ENCODE measurements at regions not wholly inside any gene's neighbourhood (a gene's known extent, or its start where the extent isn't known, plus 50 kb on each side); places are given as distances from the start of the nearest gene placed in this dataset.

GRCh38 chr10:121268863-121269432 lies 329.3 kb downstream of the FGFR2 start:
- Histone ChIP-seq H3K27ac (no peak overlapping the region), H3K9me3 (ENCODE audit: low read depth) (no peaks in the 10 kb centered on the region), H3K4me3 (no peak overlapping the region), H3K27me3 (no peaks in the 10 kb centered on the region), H2AFZ (no peak overlapping the region), H3K79me2 (no peaks in the 10 kb centered on the region), H3K36me3 (replicated peaks; ENCODE audit: insufficient read depth, low read depth) (no peaks in the 10 kb centered on the region), H3K4me2 (no peak overlapping the region), H3K9me2 (replicated peaks; ENCODE audit: insufficient read depth) (no peaks in the 10 kb centered on the region), H4K20me1 (ENCODE audit: insufficient read depth, poor library complexity, severe bottlenecking) (no peaks in the 10 kb centered on the region), H3K4me1 (ENCODE audit: insufficient read depth) (peaks cover 25% of the 10 kb centered on the region)
- no peak for DNase-seq (ENCODE audit: low spot score)
- TF ChIP-seq EZH2phosphoT487 (IDR thresholded peaks at IDR 0.05; ENCODE audit: low read depth, severe bottlenecking, unreplicated experiment) (no peak), CTCF (IDR thresholded peaks at IDR 0.05; ENCODE audit: poor library complexity) (no peak), EZH2 (IDR thresholded peaks at IDR 0.05; ENCODE audit: borderline replicate concordance) (no peak)
- WGBS (ENCODE audit: low lambda C conversion rate, missing lambda C conversion rate), result 92% methylated on average over 4 of the region's 4 CpGs

- H3K4me3 ChIP-seq, result no peak overlapping the region
- no peaks in the 10 kb centered on the region for H4K20me1 ChIP-seq (ENCODE audit: insufficient read depth, poor library complexity, severe bottlenecking)
- no peak for DNase-seq (ENCODE audit: low spot score)
- TF ChIP-seq EZH2 (IDR thresholded peaks at IDR 0.05; ENCODE audit: borderline replicate concordance) (no peak), EZH2phosphoT487 (IDR thresholded peaks at IDR 0.05; ENCODE audit: low read depth, severe bottlenecking, unreplicated experiment) (no peak), CTCF (IDR thresholded peaks at IDR 0.05; ENCODE audit: poor library complexity) (no peak)
- no peaks in the 10 kb centered on the region for H3K27me3 ChIP-seq
- no peak overlapping the region for H3K27ac ChIP-seq
- 99% methylated on average over 7 of the region's 7 CpGs for WGBS (ENCODE audit: low lambda C conversion rate, missing lambda C conversion rate)
- H3K4me2 ChIP-seq, result no peak overlapping the region
- H3K79me2 ChIP-seq, result no peaks in the 10 kb centered on the region
- no peak overlapping the region for H2AFZ ChIP-seq
- H3K36me3 ChIP-seq (replicated peaks; ENCODE audit: insufficient read depth, low read depth), result no peaks in the 10 kb centered on the region
- H3K9me3 ChIP-seq (ENCODE audit: low read depth), result no peaks in the 10 kb centered on the region
- H3K4me1 ChIP-seq (ENCODE audit: insufficient read depth), result peaks cover 13% of the 10 kb centered on the region
- no peaks in the 10 kb centered on the region for H3K9me2 ChIP-seq (replicated peaks; ENCODE audit: insufficient read depth)
Observed at GRCh38 chr10:121270906-121271305, 327.3 kb downstream of the FGFR2 start.

- 97% methylated on average over 7 of the region's 7 CpGs for WGBS (ENCODE audit: low lambda C conversion rate, missing lambda C conversion rate)
Observed at GRCh38 chr10:121276046-121276445, 322.2 kb downstream of the FGFR2 start.

More at GRCh38 chr10:121276046-121276445, 322.2 kb downstream of the FGFR2 start:
- no peaks in the 10 kb centered on the region for H3K9me2 ChIP-seq (replicated peaks; ENCODE audit: insufficient read depth)
- H3K27ac ChIP-seq, result no peak overlapping the region
- H3K27me3 ChIP-seq, result no peaks in the 10 kb centered on the region
- DNase-seq (ENCODE audit: low spot score), result no peak
- H3K36me3 ChIP-seq (replicated peaks; ENCODE audit: insufficient read depth, low read depth), result no peaks in the 10 kb centered on the region
- H3K79me2 ChIP-seq, result no peaks in the 10 kb centered on the region
- H3K4me2 ChIP-seq, result no peak overlapping the region
- H3K4me3 ChIP-seq, result no peak overlapping the region
- H2AFZ ChIP-seq, result no peak overlapping the region
- H4K20me1 ChIP-seq (ENCODE audit: insufficient read depth, poor library complexity, severe bottlenecking), result no peaks in the 10 kb centered on the region
- TF ChIP-seq EZH2phosphoT487 (IDR thresholded peaks at IDR 0.05; ENCODE audit: low read depth, severe bottlenecking, unreplicated experiment) (no peak), CTCF (IDR thresholded peaks at IDR 0.05; ENCODE audit: poor library complexity) (no peak)
- no peaks in the 10 kb centered on the region for H3K9me3 ChIP-seq (ENCODE audit: low read depth)
- H3K4me1 ChIP-seq (ENCODE audit: insufficient read depth), result peaks cover 7% of the 10 kb centered on the region
